Progenitor cell of endocrine pancreas (in vitro differentiated cells): ENCODE measurements at regions not wholly inside any gene's neighbourhood (a gene's known extent, or its start where the extent isn't known, plus 50 kb on each side); places are given as distances from the start of the nearest gene placed in this dataset.

Experiments
- DNase-seq: peaks from one replicate; pipeline ENCODE4 v3.0.0; 2021; ENCODE audit warnings: low spot score; ENCODE audit not compliant: unreplicated experiment
- H3K27ac Mint-ChIP-seq: 2 replicates; pipeline ENCODE4 v1.8.0; 2021; ENCODE audit warnings: mild to moderate bottlenecking, moderate library complexity, mixed read lengths
- H3K27me3 Mint-ChIP-seq: 2 replicates; pipeline ENCODE4 v1.8.0; 2021; ENCODE audit warnings: mixed read lengths
- H3K36me3 Mint-ChIP-seq: 2 replicates; pipeline ENCODE4 v1.8.0; 2022; ENCODE audit warnings: mixed read lengths; ENCODE audit not compliant: insufficient read depth
- H3K4me1 Mint-ChIP-seq: 2 replicates; pipeline ENCODE4 v1.8.0; 2021; ENCODE audit warnings: low read depth, mixed read lengths
- H3K4me3 Mint-ChIP-seq: 2 replicates; pipeline ENCODE4 v1.8.0; 2021; ENCODE audit warnings: low read depth, mild to moderate bottlenecking, moderate library complexity, mixed read lengths
- H3K9me3 Mint-ChIP-seq: 2 replicates; pipeline ENCODE4 v1.8.0; 2021; ENCODE audit warnings: low read depth, mixed read lengths
- TF ChIP-seq, protein P1 (sequence below): fragments of 200-600 bp; sonication (generic); IDR thresholded peaks from one replicate; pipeline ENCODE4 v1.5.0; 2021; ENCODE audit warnings: antibody characterized with exemption, mild to moderate bottlenecking; ENCODE audit not compliant: unreplicated experiment

DNA sequence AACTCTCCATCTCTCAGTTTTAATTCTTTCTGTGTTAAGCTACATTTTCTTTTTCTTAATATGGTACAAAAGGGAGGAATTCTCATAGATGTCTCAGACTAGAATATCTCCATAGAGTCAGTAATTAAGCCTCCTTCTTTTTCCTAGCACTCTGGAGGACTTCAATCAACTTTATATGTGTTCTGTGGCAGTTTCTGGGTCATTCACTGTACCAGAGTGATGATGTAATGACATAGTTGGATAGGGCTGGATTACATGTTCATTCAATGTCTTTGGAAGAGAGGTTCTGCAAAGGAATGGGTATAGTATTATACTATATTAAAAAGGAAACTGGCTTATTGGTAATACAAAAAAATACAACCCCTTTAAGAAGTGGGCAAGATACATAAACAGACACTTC is 318.3 kb upstream of the OPRM1 start:
- TF ChIP-seq, protein P1, sequence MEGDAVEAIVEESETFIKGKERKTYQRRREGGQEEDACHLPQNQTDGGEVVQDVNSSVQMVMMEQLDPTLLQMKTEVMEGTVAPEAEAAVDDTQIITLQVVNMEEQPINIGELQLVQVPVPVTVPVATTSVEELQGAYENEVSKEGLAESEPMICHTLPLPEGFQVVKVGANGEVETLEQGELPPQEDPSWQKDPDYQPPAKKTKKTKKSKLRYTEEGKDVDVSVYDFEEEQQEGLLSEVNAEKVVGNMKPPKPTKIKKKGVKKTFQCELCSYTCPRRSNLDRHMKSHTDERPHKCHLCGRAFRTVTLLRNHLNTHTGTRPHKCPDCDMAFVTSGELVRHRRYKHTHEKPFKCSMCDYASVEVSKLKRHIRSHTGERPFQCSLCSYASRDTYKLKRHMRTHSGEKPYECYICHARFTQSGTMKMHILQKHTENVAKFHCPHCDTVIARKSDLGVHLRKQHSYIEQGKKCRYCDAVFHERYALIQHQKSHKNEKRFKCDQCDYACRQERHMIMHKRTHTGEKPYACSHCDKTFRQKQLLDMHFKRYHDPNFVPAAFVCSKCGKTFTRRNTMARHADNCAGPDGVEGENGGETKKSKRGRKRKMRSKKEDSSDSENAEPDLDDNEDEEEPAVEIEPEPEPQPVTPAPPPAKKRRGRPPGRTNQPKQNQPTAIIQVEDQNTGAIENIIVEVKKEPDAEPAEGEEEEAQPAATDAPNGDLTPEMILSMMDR = no peak
- peaks cover 8% of the 10 kb centered on the region for H3K4me1 Mint-ChIP-seq
- no peak overlapping the region for H3K27ac Mint-ChIP-seq
- H3K27me3 Mint-ChIP-seq = no peaks in the 10 kb centered on the region
- no peaks in the 10 kb centered on the region for H3K9me3 Mint-ChIP-seq
- H3K36me3 Mint-ChIP-seq = no peaks in the 10 kb centered on the region
- no peak overlapping the region for H3K4me3 Mint-ChIP-seq
- DNase-seq = no peak

DNA sequence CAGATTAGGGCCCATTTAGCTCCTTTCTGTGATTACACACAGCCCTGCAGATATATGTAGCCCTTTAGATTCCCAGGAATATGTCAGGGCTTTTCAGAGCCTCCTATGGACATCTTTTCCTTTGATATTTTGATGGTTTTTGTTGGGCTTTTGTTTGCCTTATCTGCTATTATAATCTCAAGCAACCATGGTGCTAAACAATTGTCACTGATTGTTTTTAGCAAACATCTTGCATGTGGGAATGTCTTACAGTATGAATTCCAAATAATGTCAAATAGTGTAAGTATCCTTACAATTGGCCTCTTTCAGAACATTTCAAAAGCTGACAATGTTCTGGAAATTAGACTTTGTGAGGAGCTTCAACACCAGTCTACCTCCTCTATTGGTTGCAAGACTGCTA is 333.6 kb upstream of the OPRM1 start:
- H3K27me3 Mint-ChIP-seq = no peaks in the 10 kb centered on the region
- peaks cover 15% of the 10 kb centered on the region for H3K9me3 Mint-ChIP-seq
- H3K4me3 Mint-ChIP-seq = no peak overlapping the region

DNA sequence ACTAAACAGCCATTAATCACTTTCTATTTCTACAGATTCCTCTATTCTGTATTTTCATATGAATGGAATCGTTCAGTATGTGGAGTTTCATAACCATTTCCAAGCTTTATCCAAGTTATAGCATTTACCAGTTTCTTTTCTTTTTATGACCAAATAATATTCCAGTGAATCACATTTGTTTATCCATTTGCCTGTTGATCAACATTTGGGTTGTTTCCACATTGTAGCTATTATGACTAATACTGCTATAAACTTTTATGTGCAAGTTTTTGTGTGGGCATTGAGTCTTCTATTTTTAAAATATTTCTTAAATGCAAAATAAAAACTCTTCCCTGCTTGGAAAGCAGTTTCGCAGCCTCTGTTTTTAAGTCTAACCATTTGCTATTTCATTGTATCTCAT is 336.4 kb upstream of the OPRM1 start:
- H3K27me3 Mint-ChIP-seq = no peaks in the 10 kb centered on the region
- H3K36me3 Mint-ChIP-seq = no peaks in the 10 kb centered on the region
- DNase-seq = no peak
- TF ChIP-seq, protein P1 = no peak
- H3K4me1 Mint-ChIP-seq = no peaks in the 10 kb centered on the region
- H3K9me3 Mint-ChIP-seq = peaks cover 11% of the 10 kb centered on the region
- H3K27ac Mint-ChIP-seq = no peak overlapping the region
- no peak overlapping the region for H3K4me3 Mint-ChIP-seq

More for the DNA sequence above, 333.6 kb upstream of the OPRM1 start:
- Mint-ChIP-seq H3K4me1 (no peaks in the 10 kb centered on the region), H3K36me3 (no peaks in the 10 kb centered on the region), H3K27ac (no peak overlapping the region)
- TF ChIP-seq, protein P1 = no peak
- no peak for DNase-seq

DNA sequence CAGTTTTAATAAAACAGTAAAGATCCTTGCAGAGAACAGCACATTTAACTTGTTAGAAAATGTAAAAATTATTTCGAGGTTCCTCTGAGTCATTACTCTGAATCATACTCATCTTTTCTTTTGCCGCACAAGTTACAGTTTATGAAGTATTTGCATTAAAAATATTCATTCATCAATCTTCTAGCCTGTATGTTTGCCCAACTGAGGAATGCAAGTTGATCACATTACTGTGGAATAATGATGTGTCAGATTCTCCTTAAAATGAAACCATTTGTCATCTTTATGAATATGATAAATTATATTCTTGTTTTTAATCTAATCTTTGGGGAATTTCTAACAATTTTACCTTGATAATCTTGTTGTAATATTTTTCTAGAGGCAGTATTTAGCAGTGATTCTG is 340.4 kb upstream of the OPRM1 start:
- Mint-ChIP-seq H3K4me1 (no peaks in the 10 kb centered on the region), H3K36me3 (no peaks in the 10 kb centered on the region), H3K27ac (no peak overlapping the region), H3K27me3 (no peaks in the 10 kb centered on the region), H3K4me3 (no peak overlapping the region), H3K9me3 (no peaks in the 10 kb centered on the region)
- TF ChIP-seq, protein P1 = no peak
- no peak for DNase-seq

DNA sequence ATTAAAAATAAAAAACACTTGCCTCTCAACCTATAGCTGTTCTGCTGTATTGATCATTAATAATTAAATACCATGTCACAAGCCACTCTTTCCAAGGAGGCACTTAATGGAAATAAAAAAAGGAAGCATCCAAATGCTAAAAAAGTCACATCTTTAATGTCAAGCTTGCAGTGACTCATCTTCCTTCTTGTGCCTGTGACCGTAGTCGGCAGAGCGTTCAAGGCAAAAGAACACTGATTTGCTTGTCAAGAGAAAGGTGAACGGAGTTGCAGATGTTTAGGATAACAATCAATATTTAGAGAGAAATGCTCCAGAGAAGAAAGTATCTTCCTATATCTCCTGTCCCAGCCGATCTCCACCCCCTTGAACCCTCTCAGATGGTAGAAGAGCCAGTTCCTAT is 341.0 kb upstream of the OPRM1 start:
- TF ChIP-seq, protein P1 = no peak
- H3K27ac Mint-ChIP-seq = no peak overlapping the region
- H3K4me1 Mint-ChIP-seq = no peaks in the 10 kb centered on the region
- H3K9me3 Mint-ChIP-seq = no peaks in the 10 kb centered on the region
- no peaks in the 10 kb centered on the region for H3K36me3 Mint-ChIP-seq
- DNase-seq = no peak
- no peaks in the 10 kb centered on the region for H3K27me3 Mint-ChIP-seq
- H3K4me3 Mint-ChIP-seq = no peak overlapping the region

DNA sequence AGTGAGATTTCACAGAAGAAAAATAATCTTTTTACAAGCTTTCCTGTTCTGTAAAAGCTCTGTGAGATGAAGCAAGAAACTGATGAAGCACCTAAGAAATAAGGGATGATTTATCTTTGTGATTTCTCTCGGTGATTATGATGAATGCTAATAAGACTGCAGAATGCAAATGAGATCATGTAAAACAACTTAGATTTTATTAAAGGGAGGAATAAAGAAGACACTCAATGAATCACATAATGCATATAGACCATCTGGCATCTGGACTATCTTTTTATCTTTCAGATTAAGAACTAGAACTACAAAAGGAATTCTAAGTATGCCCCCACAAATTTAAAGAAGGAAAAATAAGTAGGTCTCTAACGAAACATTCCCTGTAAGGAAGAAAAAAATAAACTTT is 361.5 kb upstream of the OPRM1 start:
- Mint-ChIP-seq H3K27ac (no peak overlapping the region), H3K27me3 (no peaks in the 10 kb centered on the region)
- TF ChIP-seq, protein P1 = no peak

More for the DNA sequence above, 361.5 kb upstream of the OPRM1 start:
- peaks cover 5% of the 10 kb centered on the region for H3K9me3 Mint-ChIP-seq
- H3K4me1 Mint-ChIP-seq = peaks cover 3% of the 10 kb centered on the region
- no peaks in the 10 kb centered on the region for H3K36me3 Mint-ChIP-seq
- H3K4me3 Mint-ChIP-seq = no peak overlapping the region
- DNase-seq = no peak
